ENCODE measurements at regions not wholly inside any gene's neighbourhood (a gene's known extent, or its start where the extent isn't known, plus 50 kb on each side); places are given as distances from the start of the nearest gene placed in this dataset.

DNA sequence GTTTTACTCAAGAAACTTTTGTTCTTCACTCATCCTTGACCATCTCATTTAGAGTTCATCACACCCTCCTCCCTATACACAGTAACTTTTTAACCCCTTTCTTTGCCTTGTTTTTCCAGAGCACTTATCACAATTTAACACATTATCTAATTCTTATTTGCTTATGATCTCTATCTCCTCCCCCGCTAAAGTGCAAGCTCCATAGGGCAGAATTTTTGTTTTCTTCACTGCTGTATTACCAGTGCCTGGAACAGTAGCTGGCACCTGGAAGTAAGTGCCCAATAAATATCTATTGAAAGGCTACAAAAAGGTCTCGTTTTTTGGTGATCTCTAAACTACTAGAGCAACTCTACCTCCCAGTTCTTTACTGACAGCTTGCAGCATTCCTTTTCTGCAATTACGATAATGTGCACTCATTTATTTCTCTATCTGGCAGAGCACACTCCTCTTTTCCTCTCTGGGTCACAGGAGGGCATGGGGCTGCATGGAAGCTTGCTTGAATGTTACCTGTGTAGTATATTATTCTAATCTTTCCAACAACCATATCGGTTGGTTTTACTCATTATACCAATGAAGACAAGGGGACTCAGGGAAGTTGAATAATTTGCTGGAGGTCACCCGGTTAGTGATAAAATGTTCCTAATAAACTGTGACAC is 57.4 kb upstream of the CHST9 start:
- Histone ChIP-seq H3K36me3 (no peaks in the 10 kb centered on the region), H3K27ac (no peak overlapping the region), H3K27me3 (ENCODE audit: insufficient read depth, low read depth, severe bottlenecking) (no peaks in the 10 kb centered on the region), H3K4me3 (ENCODE audit: low read depth, low read length) (no peak overlapping the region), H3K9me3 (ENCODE audit: severe bottlenecking) (no peaks in the 10 kb centered on the region)
- no peak for DNase-seq
- TF ChIP-seq CTCF (IDR thresholded peaks at IDR 0.05; ENCODE audit: low read depth, low read length), result no peak

DNA sequence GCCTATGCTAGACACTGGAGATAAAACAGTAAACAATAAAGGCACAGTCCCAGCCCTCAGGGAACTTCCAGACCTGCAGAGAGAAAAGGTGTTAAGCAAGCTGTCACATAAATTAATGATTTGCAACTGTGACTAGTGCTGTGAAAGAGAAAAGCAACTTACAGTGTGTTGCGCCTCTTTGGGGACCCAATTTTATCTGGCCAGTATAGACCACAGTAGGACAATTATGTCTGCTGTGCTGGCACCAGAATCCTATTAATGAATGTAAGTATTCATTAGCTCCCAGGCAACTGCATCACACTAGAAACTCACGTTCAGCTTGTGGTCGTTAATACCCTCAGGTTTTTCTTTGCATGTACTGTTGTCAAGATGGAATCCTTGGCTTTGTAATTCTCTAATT is 55.3 kb upstream of the CHST9 start:
- Histone ChIP-seq H3K9me3 (ENCODE audit: severe bottlenecking) (no peaks in the 10 kb centered on the region), H3K27ac (no peak overlapping the region), H3K4me3 (ENCODE audit: low read depth, low read length) (no peak overlapping the region), H3K27me3 (ENCODE audit: insufficient read depth, low read depth, severe bottlenecking) (no peaks in the 10 kb centered on the region), H3K36me3 (no peaks in the 10 kb centered on the region)
- TF ChIP-seq CTCF (IDR thresholded peaks at IDR 0.05; ENCODE audit: low read depth, low read length), result no peak
- no peak for DNase-seq

DNA sequence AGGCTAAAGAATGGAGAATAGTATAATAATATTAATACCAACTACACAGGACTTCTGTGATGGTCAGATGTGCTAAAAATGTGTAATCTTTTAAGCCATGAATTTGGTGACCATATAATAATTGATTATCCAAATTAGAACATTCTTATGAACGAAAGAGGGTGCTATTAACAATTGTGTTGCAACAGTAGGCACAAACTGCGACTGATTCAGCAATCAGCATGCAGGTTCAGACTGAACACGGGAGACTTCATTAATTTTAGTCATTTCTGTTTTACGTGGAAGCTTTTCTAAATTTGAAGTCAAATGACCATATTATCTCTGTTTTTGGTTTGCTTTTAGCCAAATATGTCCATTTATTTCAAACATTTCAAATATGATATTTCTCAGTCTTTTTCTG is 54.6 kb upstream of the CHST9 start:
- no peaks in the 10 kb centered on the region for H3K27me3 ChIP-seq (ENCODE audit: insufficient read depth, low read depth, severe bottlenecking)
- H3K27ac ChIP-seq, result no peak overlapping the region
- H3K4me3 ChIP-seq (ENCODE audit: low read depth, low read length), result no peak overlapping the region
- H3K36me3 ChIP-seq, result no peaks in the 10 kb centered on the region
- no peak for DNase-seq
- TF ChIP-seq CTCF (IDR thresholded peaks at IDR 0.05; ENCODE audit: low read depth, low read length), result no peak
- H3K9me3 ChIP-seq (ENCODE audit: severe bottlenecking), result no peaks in the 10 kb centered on the region

GRCh38 chr18:27235218-27235870 is 50.2 kb upstream of the CHST9 start:
- Histone ChIP-seq H3K36me3 (no peaks in the 10 kb centered on the region), H3K4me3 (ENCODE audit: low read depth, low read length) (no peak overlapping the region), H3K27ac (no peak overlapping the region), H3K9me3 (ENCODE audit: severe bottlenecking) (no peaks in the 10 kb centered on the region), H3K27me3 (ENCODE audit: insufficient read depth, low read depth, severe bottlenecking) (no peaks in the 10 kb centered on the region)
- no peak for DNase-seq
- no peak for TF ChIP-seq CTCF (IDR thresholded peaks at IDR 0.05; ENCODE audit: low read depth, low read length)

Data from WERI-Rb-1 (cell line).